SK-N-SH (cell line): ENCODE measurements at regions not wholly inside any gene's neighbourhood (a gene's known extent, or its start where the extent isn't known, plus 50 kb on each side); places are given as distances from the start of the nearest gene placed in this dataset.

Source experiments
- EP300 ChIP-seq, 2 experiments: IDR thresholded peaks; 2 replicates each; pipeline versions ENCODE4 v1.4.0 to v1.6.1; 2012; ENCODE audit warnings: borderline replicate concordance in 1 of 2, low read depth in 1 of 2, low read length in 1 of 2
- GATA2 ChIP-seq: sonication (generic); formaldehyde crosslinking; IDR thresholded peaks from 2 replicates; pipeline ENCODE4 v1.5.0; 2020; ENCODE audit warnings: mild to moderate bottlenecking, missing genetic modification reagents

GRCh38 chr1:55326496-55327243 is 111.5 kb upstream of the USP24 start:
- no peak for TF ChIP-seq GATA2
- no peak for TF ChIP-seq EP300 (IDR thresholded peaks at IDR 0.05; ENCODE audit: borderline replicate concordance in 1 of 2, low read depth in 1 of 2, low read length in 1 of 2)
